ENCODE measurements at regions not wholly inside any gene's neighbourhood (a gene's known extent, or its start where the extent isn't known, plus 50 kb on each side); places are given as distances from the start of the nearest gene placed in this dataset.

GRCh38 chr7:136692221-136692620 lies 176.2 kb upstream of the CHRM2 start:
- intact Hi-C loops (cut with micrococcal nuclease; ENCODE audit: unreplicated experiment), result no loop called here
- DNase-seq, result no peak

GRCh38 chr7:136688601-136689000 lies 179.9 kb upstream of the CHRM2 start:
- H3K27me3 Mint-ChIP-seq (ENCODE audit: insufficient read depth, unreplicated experiment), result peaks cover 3% of the 10 kb centered on the region
- Histone ChIP-seq H3K4me1 (no peaks in the 10 kb centered on the region), H3K27me3 (replicated peaks; ENCODE audit: control insufficient read depth, insufficient read depth, low read length) (no peaks in the 10 kb centered on the region), H3K9me3 (no peaks in the 10 kb centered on the region), H3K36me3 (ENCODE audit: control insufficient read depth, insufficient read depth, low read length) (no peaks in the 10 kb centered on the region), H3K4me3 (ENCODE audit: low read depth, low read length) (no peak overlapping the region)
- H3K4me3 Mint-ChIP-seq (ENCODE audit: unreplicated experiment), result no peak overlapping the region
- H3K4me1 Mint-ChIP-seq (ENCODE audit: low read depth, unreplicated experiment), result no peaks in the 10 kb centered on the region
- H3K36me3 Mint-ChIP-seq (ENCODE audit: insufficient read depth, unreplicated experiment), result no peaks in the 10 kb centered on the region
- no peak for TF ChIP-seq CTCF (IDR thresholded peaks at IDR 0.05; ENCODE audit: insufficient read depth in 1 of 2, low read depth in 1 of 2, low read length in 1 of 2, severe bottlenecking in 1 of 2, unreplicated experiment in 1 of 2)
- ChIA-PET CTCF (no interaction called here), POLR2A (no interaction called here)
- H3K9me3 Mint-ChIP-seq (ENCODE audit: unreplicated experiment), result peaks cover 10% of the 10 kb centered on the region
- BruUV-seq (replicated peaks), result no TSS peak
- intact Hi-C loops (cut with micrococcal nuclease; ENCODE audit: unreplicated experiment), result loop anchor here (2.0 kb wide), 1 partner anchor 282 kb away; no protein-coding TSS in a partner anchor
- H3K27ac Mint-ChIP-seq (ENCODE audit: unreplicated experiment), result no peak overlapping the region
- DNase-seq, result no peak

More at GRCh38 chr7:136692221-136692620, 176.2 kb upstream of the CHRM2 start:
- Mint-ChIP-seq H3K27ac (ENCODE audit: unreplicated experiment) (no peak overlapping the region), H3K27me3 (ENCODE audit: insufficient read depth, unreplicated experiment) (peaks cover 3% of the 10 kb centered on the region), H3K9me3 (ENCODE audit: unreplicated experiment) (peaks cover 9% of the 10 kb centered on the region), H3K36me3 (ENCODE audit: insufficient read depth, unreplicated experiment) (no peaks in the 10 kb centered on the region), H3K4me3 (ENCODE audit: unreplicated experiment) (no peak overlapping the region), H3K4me1 (ENCODE audit: low read depth, unreplicated experiment) (no peaks in the 10 kb centered on the region)
- no peak overlapping the region for H3K4me3 ChIP-seq (ENCODE audit: low read depth, low read length)
- no peaks in the 10 kb centered on the region for H3K9me3 ChIP-seq
- CTCF ChIA-PET, result no interaction called here
- TF ChIP-seq CTCF (IDR thresholded peaks at IDR 0.05; ENCODE audit: insufficient read depth in 1 of 2, low read depth in 1 of 2, low read length in 1 of 2, severe bottlenecking in 1 of 2, unreplicated experiment in 1 of 2), result no peak
- H3K27me3 ChIP-seq (replicated peaks; ENCODE audit: control insufficient read depth, insufficient read depth, low read length), result no peaks in the 10 kb centered on the region
- no peaks in the 10 kb centered on the region for H3K36me3 ChIP-seq (ENCODE audit: control insufficient read depth, insufficient read depth, low read length)
- POLR2A ChIA-PET, result no interaction called here
- no peaks in the 10 kb centered on the region for H3K4me1 ChIP-seq
- no TSS peak for BruUV-seq (replicated peaks)

GRCh38 chr7:136687693-136688322 lies 180.6 kb upstream of the CHRM2 start:
- no peaks in the 10 kb centered on the region for H3K27me3 ChIP-seq (replicated peaks; ENCODE audit: control insufficient read depth, insufficient read depth, low read length)
- Mint-ChIP-seq H3K27me3 (ENCODE audit: insufficient read depth, unreplicated experiment) (peaks cover 3% of the 10 kb centered on the region), H3K36me3 (ENCODE audit: insufficient read depth, unreplicated experiment) (no peaks in the 10 kb centered on the region), H3K4me3 (ENCODE audit: unreplicated experiment) (no peak overlapping the region), H3K27ac (ENCODE audit: unreplicated experiment) (no peak overlapping the region), H3K9me3 (ENCODE audit: unreplicated experiment) (peaks cover 10% of the 10 kb centered on the region), H3K4me1 (ENCODE audit: low read depth, unreplicated experiment) (no peaks in the 10 kb centered on the region)
- H3K9me3 ChIP-seq, result no peaks in the 10 kb centered on the region
- H3K4me3 ChIP-seq (ENCODE audit: low read depth, low read length), result no peak overlapping the region
- peak in 1 of 2 experiments; percentile 37 for DNase-seq
- no peaks in the 10 kb centered on the region for H3K4me1 ChIP-seq
- peak; percentile 42 to 50 for TF ChIP-seq CTCF (IDR thresholded peaks at IDR 0.05; ENCODE audit: insufficient read depth in 1 of 2, low read depth in 1 of 2, low read length in 1 of 2, severe bottlenecking in 1 of 2, unreplicated experiment in 1 of 2)
- no TSS peak for BruUV-seq (replicated peaks)
- ChIA-PET POLR2A (no interaction called here), CTCF (no interaction called here)
- no peaks in the 10 kb centered on the region for H3K36me3 ChIP-seq (ENCODE audit: control insufficient read depth, insufficient read depth, low read length)
- intact Hi-C loops (cut with micrococcal nuclease; ENCODE audit: unreplicated experiment), result loop anchor here (2.0 kb wide), 1 partner anchor 281 kb away; no protein-coding TSS in a partner anchor
